Activated CD8-positive, alpha-beta T cell treated with anti-CD3 and anti-CD28 coated beads, Interleukin-2, amount 10 ng/mL, durations not matched to agents 7 days and 5 days (primary cell): ENCODE measurements at regions not wholly inside any gene's neighbourhood (a gene's known extent, or its start where the extent isn't known, plus 50 kb on each side); places are given as distances from the start of the nearest gene placed in this dataset.

Source experiments
- ATAC-seq: fragments of 150-1000 bp; cut with Tn5 transposase; one replicate; pipeline ENCODE4 v1.10.0; 2021; ENCODE audit warnings: moderate library complexity
- CTCF ChIA-PET: fragments of 350-600 bp; sonication (Branson Sonifier 250); formaldehyde crosslinking; loops from one replicate; lab custom pipeline; 2021; ENCODE audit warnings: antibody characterized with exemption; lab: Charles Lee
- POLR2A ChIA-PET: fragments of 350-600 bp; sonication (Branson Sonifier 250); formaldehyde crosslinking; loops from one replicate; lab custom pipeline; 2021; ENCODE audit warnings: antibody characterized with exemption; lab: Charles Lee
- DNase-seq: peaks from one replicate; pipeline ENCODE4 v3.0.0-alpha.2; 2020
- H3K27ac Mint-ChIP-seq: one replicate; pipeline ENCODE4 v1.8.0; 2021; ENCODE audit warnings: mild to moderate bottlenecking, mixed read lengths
- H3K27me3 Mint-ChIP-seq: one replicate; pipeline ENCODE4 v1.8.0; 2021; ENCODE audit warnings: low read depth, mixed read lengths
- H3K36me3 Mint-ChIP-seq: one replicate; pipeline ENCODE4 v1.8.0; 2021; ENCODE audit warnings: low read depth, mixed read lengths
- H3K4me1 Mint-ChIP-seq: one replicate; pipeline ENCODE4 v1.8.0; 2021; ENCODE audit warnings: low read depth, mixed read lengths
- H3K4me3 Mint-ChIP-seq: one replicate; pipeline ENCODE4 v1.8.0; 2021; ENCODE audit warnings: mild to moderate bottlenecking, mixed read lengths
- H3K9me3 Mint-ChIP-seq: one replicate; pipeline ENCODE4 v1.8.0; 2022; ENCODE audit warnings: mixed read lengths; ENCODE audit not compliant: insufficient read depth

DNA sequence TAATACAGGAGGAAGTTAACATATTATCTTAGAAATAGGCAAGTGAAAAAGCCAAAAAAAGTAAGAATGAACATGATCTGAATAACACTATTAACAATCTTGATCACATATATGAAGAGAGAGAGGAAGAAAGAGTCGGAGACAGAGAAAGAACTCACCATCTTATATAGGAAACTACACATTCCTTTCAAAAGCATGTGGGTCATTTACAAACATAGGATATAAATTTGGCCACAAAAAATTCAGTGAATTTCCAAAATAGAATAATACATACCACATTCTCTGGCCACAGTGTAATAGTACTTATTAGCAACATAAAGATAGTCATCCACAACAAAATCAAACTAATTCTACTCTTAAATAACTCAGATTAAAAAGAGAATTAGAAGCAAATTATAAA lies 50.9 kb upstream of the ME3 start:
- peaks cover 6% of the 10 kb centered on the region for H3K27me3 Mint-ChIP-seq
- ChIA-PET POLR2A (no interaction called here), CTCF (no interaction called here)
- DNase-seq (no peak), ATAC-seq (no peak)
- H3K9me3 Mint-ChIP-seq = peaks cover 10% of the 10 kb centered on the region
- H3K27ac Mint-ChIP-seq = no peak overlapping the region
- no peak overlapping the region for H3K4me3 Mint-ChIP-seq
- no peaks in the 10 kb centered on the region for H3K4me1 Mint-ChIP-seq
- H3K36me3 Mint-ChIP-seq = no peaks in the 10 kb centered on the region

DNA sequence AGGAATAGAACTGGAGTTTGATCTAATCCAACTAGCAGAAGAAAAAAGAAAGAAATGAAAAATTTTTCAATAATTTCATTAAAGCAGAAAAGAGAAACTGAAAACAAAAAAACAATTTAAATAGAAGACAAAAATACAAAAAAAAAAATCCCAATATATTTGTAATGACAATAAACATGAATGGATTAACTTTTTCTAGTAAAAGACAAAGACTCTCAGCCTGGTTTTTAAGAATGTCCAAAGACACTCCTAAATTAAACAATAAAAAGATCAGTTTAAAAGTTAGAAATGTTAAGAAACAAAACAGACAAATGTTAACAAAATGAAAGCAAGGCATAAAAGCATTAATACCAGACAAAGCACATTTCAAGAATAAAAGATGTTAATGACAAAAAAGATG lies 50.3 kb upstream of the ME3 start:
- CTCF ChIA-PET = no interaction called here
- Mint-ChIP-seq H3K4me1 (no peaks in the 10 kb centered on the region), H3K27ac (no peak overlapping the region), H3K4me3 (no peak overlapping the region), H3K9me3 (peaks cover 10% of the 10 kb centered on the region), H3K27me3 (peaks cover 6% of the 10 kb centered on the region), H3K36me3 (no peaks in the 10 kb centered on the region)
- POLR2A ChIA-PET = no interaction called here
- ATAC-seq = no peak
- DNase-seq = no peak
